Activated T-cell treated with anti-CD3 and anti-CD28 coated beads, Interleukin-2, amount 50 U/mL, for 72 hours (primary cell): ENCODE measurements at regions not wholly inside any gene's neighbourhood (a gene's known extent, or its start where the extent isn't known, plus 50 kb on each side); places are given as distances from the start of the nearest gene placed in this dataset.
A peak's percentile ranks its signal among the peaks of the same experiment; 100 is the strongest.

Experiments
- ATAC-seq, 2 donors: fragments of 150-1000 bp; cut with Tn5 transposase; replicated peaks in 1 of 2; 2 replicates each; pipeline ENCODE4 v1.10.0; 2021; ENCODE audit warnings: moderate library complexity in 2 of 2, mild to moderate bottlenecking in 1 of 2
- DNase-seq, 2 donors: peaks; one replicate each; pipeline ENCODE4 v3.0.0; 2021 to 2022; ENCODE audit warnings: mixed read lengths in 1 of 2
- H3K27ac Mint-ChIP-seq: one replicate; pipeline ENCODE4 v1.8.0; 2022; ENCODE audit warnings: mild to moderate bottlenecking, moderate library complexity, mixed read lengths
- H3K27me3 Mint-ChIP-seq: one replicate; pipeline ENCODE4 v1.8.0; 2022; ENCODE audit warnings: low read depth, mixed read lengths
- H3K36me3 Mint-ChIP-seq, 2 donors: one replicate each; pipeline ENCODE4 v1.8.0; 2022; ENCODE audit warnings: mixed read lengths in 2 of 2, mild to moderate bottlenecking in 1 of 2; ENCODE audit not compliant: insufficient read depth in 2 of 2
- H3K4me1 Mint-ChIP-seq: one replicate; pipeline ENCODE4 v1.8.0; 2022; ENCODE audit warnings: low read depth, mixed read lengths
- H3K4me3 Mint-ChIP-seq, 2 donors: one replicate each; pipeline ENCODE4 v1.8.0; 2022; ENCODE audit warnings: mild to moderate bottlenecking in 2 of 2, mixed read lengths in 2 of 2, moderate library complexity in 2 of 2
- H3K9me3 Mint-ChIP-seq, 2 donors: one replicate each; pipeline ENCODE4 v1.8.0; 2022; ENCODE audit warnings: mixed read lengths in 2 of 2

- H3K36me3 Mint-ChIP-seq, result no peaks in the 10 kb centered on the region
- ATAC-seq (no peak), DNase-seq (no peak)
- no peak overlapping the region for H3K27ac Mint-ChIP-seq
- H3K27me3 Mint-ChIP-seq, result no peaks in the 10 kb centered on the region
- H3K4me3 Mint-ChIP-seq, result no peak overlapping the region
- peaks cover 0 to 2% of the 10 kb centered on the region in 2 donors for H3K9me3 Mint-ChIP-seq
- H3K4me1 Mint-ChIP-seq, result no peaks in the 10 kb centered on the region
Observed at GRCh38 chr14:30218907-30219306, 291.3 kb upstream of the PRKD1 start.

- no peaks in the 10 kb centered on the region for H3K4me1 Mint-ChIP-seq
- no peak for DNase-seq
- H3K4me3 Mint-ChIP-seq, result no peak overlapping the region
- ATAC-seq, result no peak
- no peaks in the 10 kb centered on the region for H3K27me3 Mint-ChIP-seq
- peaks cover 0 to 2% of the 10 kb centered on the region in 2 donors for H3K9me3 Mint-ChIP-seq
- no peaks in the 10 kb centered on the region for H3K36me3 Mint-ChIP-seq
- no peak overlapping the region for H3K27ac Mint-ChIP-seq
Observed at GRCh38 chr14:30221546-30221945, 293.9 kb upstream of the PRKD1 start.

GRCh38 chr14:30223385-30223785, 295.7 kb upstream of the PRKD1 start:
- H3K27me3 Mint-ChIP-seq, result no peaks in the 10 kb centered on the region
- peaks cover 0 to 2% of the 10 kb centered on the region in 2 donors for H3K9me3 Mint-ChIP-seq
- no peaks in the 10 kb centered on the region for H3K36me3 Mint-ChIP-seq
- no peak overlapping the region for H3K4me3 Mint-ChIP-seq
- no peaks in the 10 kb centered on the region for H3K4me1 Mint-ChIP-seq
- no peak for DNase-seq
- no peak overlapping the region for H3K27ac Mint-ChIP-seq
- ATAC-seq, result no peak

- H3K36me3 Mint-ChIP-seq, result no peaks in the 10 kb centered on the region
- DNase-seq, result no peak
- peaks cover 0 to 2% of the 10 kb centered on the region in 2 donors for H3K9me3 Mint-ChIP-seq
- no peak for ATAC-seq
- H3K27me3 Mint-ChIP-seq, result no peaks in the 10 kb centered on the region
- no peak overlapping the region for H3K27ac Mint-ChIP-seq
- H3K4me1 Mint-ChIP-seq, result no peaks in the 10 kb centered on the region
- H3K4me3 Mint-ChIP-seq, result no peak overlapping the region
Observed at GRCh38 chr14:30223966-30224365, 296.3 kb upstream of the PRKD1 start.

- peaks cover 0 to 2% of the 10 kb centered on the region in 2 donors for H3K9me3 Mint-ChIP-seq
- ATAC-seq (no peak), DNase-seq (no peak)
- H3K36me3 Mint-ChIP-seq, result no peaks in the 10 kb centered on the region
- no peak overlapping the region for H3K27ac Mint-ChIP-seq
- H3K4me1 Mint-ChIP-seq, result no peaks in the 10 kb centered on the region
- H3K4me3 Mint-ChIP-seq, result no peak overlapping the region
- H3K27me3 Mint-ChIP-seq, result no peaks in the 10 kb centered on the region
Observed at GRCh38 chr14:30225176-30225575, 297.5 kb upstream of the PRKD1 start.

- Mint-ChIP-seq H3K27ac (no peak overlapping the region), H3K27me3 (no peaks in the 10 kb centered on the region), H3K4me1 (no peaks in the 10 kb centered on the region), H3K4me3 (no peak overlapping the region), H3K9me3 (peaks cover 0 to 7% of the 10 kb centered on the region in 2 donors), H3K36me3 (no peaks in the 10 kb centered on the region)
- ATAC-seq, result no peak
- no peak for DNase-seq
Observed at GRCh38 chr14:30227436-30227835, 299.8 kb upstream of the PRKD1 start.

- ATAC-seq (no peak), DNase-seq (no peak)
- no peaks in the 10 kb centered on the region for H3K27me3 Mint-ChIP-seq
- no peak overlapping the region for H3K27ac Mint-ChIP-seq
- no peaks in the 10 kb centered on the region for H3K4me1 Mint-ChIP-seq
- H3K36me3 Mint-ChIP-seq, result no peaks in the 10 kb centered on the region
- peaks cover 0 to 7% of the 10 kb centered on the region in 2 donors for H3K9me3 Mint-ChIP-seq
- no peak overlapping the region for H3K4me3 Mint-ChIP-seq
Observed at GRCh38 chr14:30227876-30228275, 300.2 kb upstream of the PRKD1 start.

- no peaks in the 10 kb centered on the region for H3K36me3 Mint-ChIP-seq
Observed at GRCh38 chr14:30230719-30231118, 303.1 kb upstream of the PRKD1 start.

GRCh38 chr14:30234966-30235365, 307.3 kb upstream of the PRKD1 start:
- no peak overlapping the region for H3K27ac Mint-ChIP-seq
- no peaks in the 10 kb centered on the region for H3K36me3 Mint-ChIP-seq
- ATAC-seq, result no peak
- H3K4me1 Mint-ChIP-seq, result no peaks in the 10 kb centered on the region
- no peak overlapping the region for H3K4me3 Mint-ChIP-seq
- no peak for DNase-seq
- H3K9me3 Mint-ChIP-seq, result peaks cover 2 to 8% of the 10 kb centered on the region in 2 donors
- H3K27me3 Mint-ChIP-seq, result no peaks in the 10 kb centered on the region

More at GRCh38 chr14:30230719-30231118, 303.1 kb upstream of the PRKD1 start:
- Mint-ChIP-seq H3K9me3 (peaks cover 2 to 7% of the 10 kb centered on the region in 2 donors), H3K4me1 (no peaks in the 10 kb centered on the region), H3K4me3 (no peak overlapping the region), H3K27ac (no peak overlapping the region), H3K27me3 (no peaks in the 10 kb centered on the region)
- DNase-seq (no peak), ATAC-seq (no peak)

- H3K36me3 Mint-ChIP-seq, result no peaks in the 10 kb centered on the region
- ATAC-seq (no peak), DNase-seq (no peak)
- no peak overlapping the region for H3K27ac Mint-ChIP-seq
- no peaks in the 10 kb centered on the region for H3K27me3 Mint-ChIP-seq
- H3K4me1 Mint-ChIP-seq, result no peaks in the 10 kb centered on the region
- no peak overlapping the region for H3K4me3 Mint-ChIP-seq
- peaks cover 2 to 8% of the 10 kb centered on the region in 2 donors for H3K9me3 Mint-ChIP-seq
Observed at GRCh38 chr14:30235485-30235884, 307.8 kb upstream of the PRKD1 start.

- H3K9me3 Mint-ChIP-seq, result peaks cover 3 to 5% of the 10 kb centered on the region in 2 donors
- ATAC-seq, result no peak
- H3K27ac Mint-ChIP-seq, result peak overlapping the region; percentile 19
- no peak for DNase-seq
- H3K36me3 Mint-ChIP-seq, result no peaks in the 10 kb centered on the region
- no peak overlapping the region for H3K4me3 Mint-ChIP-seq
- no peaks in the 10 kb centered on the region for H3K4me1 Mint-ChIP-seq
- no peaks in the 10 kb centered on the region for H3K27me3 Mint-ChIP-seq
Observed at GRCh38 chr14:30238936-30239335, 311.3 kb upstream of the PRKD1 start.

- Mint-ChIP-seq H3K4me1 (no peaks in the 10 kb centered on the region), H3K4me3 (no peak overlapping the region), H3K9me3 (peaks cover 3 to 5% of the 10 kb centered on the region in 2 donors), H3K27ac (no peak overlapping the region), H3K27me3 (no peaks in the 10 kb centered on the region), H3K36me3 (no peaks in the 10 kb centered on the region)
- DNase-seq, result no peak
- no peak for ATAC-seq
Observed at GRCh38 chr14:30240018-30240417, 312.4 kb upstream of the PRKD1 start.

GRCh38 chr14:30240685-30241084, 313.0 kb upstream of the PRKD1 start:
- peaks cover 1 to 2% of the 10 kb centered on the region in 2 donors for H3K9me3 Mint-ChIP-seq
- no peak for ATAC-seq
- H3K36me3 Mint-ChIP-seq, result no peaks in the 10 kb centered on the region

GRCh38 chr14:30242744-30243143, 315.1 kb upstream of the PRKD1 start:
- no peak for ATAC-seq
- H3K9me3 Mint-ChIP-seq, result peaks cover 1 to 2% of the 10 kb centered on the region in 2 donors
- no peak overlapping the region for H3K27ac Mint-ChIP-seq
- no peaks in the 10 kb centered on the region for H3K36me3 Mint-ChIP-seq
- DNase-seq, result no peak
- no peaks in the 10 kb centered on the region for H3K27me3 Mint-ChIP-seq
- H3K4me1 Mint-ChIP-seq, result no peaks in the 10 kb centered on the region
- no peak overlapping the region for H3K4me3 Mint-ChIP-seq

More at GRCh38 chr14:30240685-30241084, 313.0 kb upstream of the PRKD1 start:
- Mint-ChIP-seq H3K4me3 (no peak overlapping the region), H3K4me1 (no peaks in the 10 kb centered on the region), H3K27ac (no peak overlapping the region), H3K27me3 (no peaks in the 10 kb centered on the region)
- no peak for DNase-seq
